Mammary epithelial cell (primary cell): ENCODE measurements at regions not wholly inside any gene's neighbourhood (a gene's known extent, or its start where the extent isn't known, plus 50 kb on each side); places are given as distances from the start of the nearest gene placed in this dataset.
"Not testable (repeated sequence)": the region's sequence is repeated elsewhere in the genome, so short reads cannot be mapped to it uniquely, and the experiment has no call there.

ENCODE experiments used
- CTCF ChIP-seq, 2 donors: IDR thresholded peaks in 1 of 2; conservative IDR thresholded peaks in 1 of 2; 2 replicates each; pipeline ENCODE4 v1.5.1; 2011 to 2012; ENCODE audit warnings: inconsistent platforms in 2 of 2, low read length in 2 of 2, mild to moderate bottlenecking in 2 of 2, control low read depth in 1 of 2, low read depth in 1 of 2; ENCODE audit not compliant: insufficient read depth in 1 of 2; ENCODE audit errors: extremely low read depth in 1 of 2
- EZH2 ChIP-seq: IDR thresholded peaks from 2 replicates; pipeline ENCODE4 v1.6.1; 2012; ENCODE audit warnings: low read length, inconsistent platforms, borderline replicate concordance

GRCh38 chr9:39649029-39649428 is 293.6 kb downstream of the SPATA31A1 start:
- not testable (repeated sequence) for TF ChIP-seq CTCF (conservative IDR thresholded peaks at IDR 0.05 in 1 of 2, IDR thresholded peaks at IDR 0.05 in 1 of 2; ENCODE audit: extremely low read depth in 1 of 2, insufficient read depth in 1 of 2, low read depth in 1 of 2, low read length in 2 of 2); EZH2
